Fibroblast of the aortic adventitia (primary cell): ENCODE measurements at regions not wholly inside any gene's neighbourhood (a gene's known extent, or its start where the extent isn't known, plus 50 kb on each side); places are given as distances from the start of the nearest gene placed in this dataset.

ENCODE experiments used
- DNase-seq: peaks from one replicate; pipeline ENCODE4 v3.0.0-alpha.2; 2010; ENCODE audit warnings: low read depth
- H3K4me3 ChIP-seq: 2 replicates; pipeline ENCODE4 v1.5.1; 2011; ENCODE audit warnings: low read depth, mild to moderate bottlenecking, control low read depth, low read length, moderate library complexity
- TF ChIP-seq, protein P1 (sequence below): IDR thresholded peaks from 2 replicates; pipeline ENCODE4 v1.5.1; 2011; ENCODE audit warnings: mild to moderate bottlenecking, low read length, control low read depth, inconsistent platforms; ENCODE audit not compliant: insufficient read depth

DNA sequence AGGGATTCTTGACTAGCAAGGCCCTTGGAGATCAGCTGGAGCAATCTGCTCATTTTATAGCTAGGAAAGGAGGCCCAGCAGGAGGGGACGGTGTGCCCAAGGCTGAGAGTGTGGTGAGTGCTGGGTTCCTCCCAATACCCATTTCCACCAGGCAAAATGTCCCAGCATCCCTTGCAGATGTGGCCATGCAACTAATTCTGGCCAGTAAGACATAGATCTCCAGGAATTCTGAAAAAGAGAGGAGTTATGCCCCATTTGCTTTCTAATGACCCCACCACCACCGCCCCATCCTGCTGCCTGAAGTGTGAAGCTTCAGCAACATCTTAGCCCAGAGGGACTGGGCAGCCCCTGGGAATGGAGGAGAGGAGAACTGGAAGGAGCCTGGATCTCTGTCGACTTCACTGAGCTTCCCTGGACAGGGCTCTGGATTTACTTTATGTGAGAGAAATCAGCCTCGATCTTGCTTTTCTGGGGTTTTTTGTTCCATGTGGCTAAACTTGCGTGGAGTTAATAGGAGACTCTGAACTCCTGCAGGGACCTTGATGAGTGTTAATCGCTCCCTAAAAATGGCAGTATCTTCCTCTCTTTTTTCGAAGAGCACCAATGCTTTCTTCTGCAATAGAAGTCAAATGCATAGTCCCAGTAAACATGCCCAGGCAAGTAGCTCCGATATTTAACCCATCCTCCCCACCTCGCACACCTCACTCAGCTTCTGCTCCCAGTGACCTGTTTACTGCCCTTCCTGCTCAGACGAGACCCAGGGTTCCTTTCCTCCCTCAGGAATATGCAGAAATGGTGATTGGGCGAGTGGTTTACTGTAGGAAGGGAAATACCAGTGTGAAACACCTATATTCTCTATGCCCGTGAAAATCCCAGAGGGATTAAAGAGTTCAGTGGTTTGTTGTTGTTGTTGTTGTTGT lies 127.5 kb upstream of the GPR26 start:
- no peak overlapping the region for H3K4me3 ChIP-seq
- TF ChIP-seq, protein P1, sequence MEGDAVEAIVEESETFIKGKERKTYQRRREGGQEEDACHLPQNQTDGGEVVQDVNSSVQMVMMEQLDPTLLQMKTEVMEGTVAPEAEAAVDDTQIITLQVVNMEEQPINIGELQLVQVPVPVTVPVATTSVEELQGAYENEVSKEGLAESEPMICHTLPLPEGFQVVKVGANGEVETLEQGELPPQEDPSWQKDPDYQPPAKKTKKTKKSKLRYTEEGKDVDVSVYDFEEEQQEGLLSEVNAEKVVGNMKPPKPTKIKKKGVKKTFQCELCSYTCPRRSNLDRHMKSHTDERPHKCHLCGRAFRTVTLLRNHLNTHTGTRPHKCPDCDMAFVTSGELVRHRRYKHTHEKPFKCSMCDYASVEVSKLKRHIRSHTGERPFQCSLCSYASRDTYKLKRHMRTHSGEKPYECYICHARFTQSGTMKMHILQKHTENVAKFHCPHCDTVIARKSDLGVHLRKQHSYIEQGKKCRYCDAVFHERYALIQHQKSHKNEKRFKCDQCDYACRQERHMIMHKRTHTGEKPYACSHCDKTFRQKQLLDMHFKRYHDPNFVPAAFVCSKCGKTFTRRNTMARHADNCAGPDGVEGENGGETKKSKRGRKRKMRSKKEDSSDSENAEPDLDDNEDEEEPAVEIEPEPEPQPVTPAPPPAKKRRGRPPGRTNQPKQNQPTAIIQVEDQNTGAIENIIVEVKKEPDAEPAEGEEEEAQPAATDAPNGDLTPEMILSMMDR, result no peak
- DNase-seq, result no peak

DNA sequence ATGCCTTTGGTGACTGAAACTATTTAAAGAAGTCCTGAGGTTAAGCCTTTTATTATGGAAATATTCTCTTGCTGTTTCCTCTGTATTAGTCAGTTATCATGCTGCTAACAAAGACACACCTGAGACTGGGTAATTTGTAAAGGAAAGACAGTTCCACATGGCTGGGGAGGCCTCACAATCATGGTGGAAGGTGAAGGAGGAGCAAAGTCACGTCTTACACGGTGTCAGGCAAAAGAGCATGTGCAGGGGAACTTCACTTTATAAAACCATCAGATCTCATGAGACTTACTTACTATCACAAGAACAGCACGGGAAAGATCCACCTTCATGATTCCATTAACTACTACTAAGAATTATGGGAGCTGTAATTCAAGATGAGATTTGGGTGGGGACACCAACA lies 121.2 kb upstream of the GPR26 start:
- DNase-seq, result no peak
- no peak overlapping the region for H3K4me3 ChIP-seq
- TF ChIP-seq, protein P1, result no peak

DNA sequence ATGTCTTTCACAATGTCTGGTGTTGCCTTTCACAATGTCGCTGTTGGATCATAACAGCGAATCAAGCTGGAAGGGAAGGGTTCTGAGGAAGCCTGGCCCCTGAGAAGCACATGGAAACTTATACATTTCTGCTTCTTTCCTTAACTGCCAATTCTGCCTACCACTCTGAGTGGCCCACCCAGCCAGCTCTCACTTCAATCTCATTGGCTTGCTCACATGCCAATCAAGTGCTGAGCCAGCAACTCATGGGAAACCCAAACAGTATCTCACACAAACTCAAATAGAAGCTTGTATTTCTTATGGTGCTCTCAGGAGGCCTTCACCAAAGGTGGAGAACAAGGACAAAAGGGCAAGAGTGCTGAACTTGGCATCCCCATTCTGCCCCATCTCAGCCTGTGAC lies 117.4 kb upstream of the GPR26 start:
- no peak overlapping the region for H3K4me3 ChIP-seq
- TF ChIP-seq, protein P1, result no peak
- DNase-seq, result no peak

DNA sequence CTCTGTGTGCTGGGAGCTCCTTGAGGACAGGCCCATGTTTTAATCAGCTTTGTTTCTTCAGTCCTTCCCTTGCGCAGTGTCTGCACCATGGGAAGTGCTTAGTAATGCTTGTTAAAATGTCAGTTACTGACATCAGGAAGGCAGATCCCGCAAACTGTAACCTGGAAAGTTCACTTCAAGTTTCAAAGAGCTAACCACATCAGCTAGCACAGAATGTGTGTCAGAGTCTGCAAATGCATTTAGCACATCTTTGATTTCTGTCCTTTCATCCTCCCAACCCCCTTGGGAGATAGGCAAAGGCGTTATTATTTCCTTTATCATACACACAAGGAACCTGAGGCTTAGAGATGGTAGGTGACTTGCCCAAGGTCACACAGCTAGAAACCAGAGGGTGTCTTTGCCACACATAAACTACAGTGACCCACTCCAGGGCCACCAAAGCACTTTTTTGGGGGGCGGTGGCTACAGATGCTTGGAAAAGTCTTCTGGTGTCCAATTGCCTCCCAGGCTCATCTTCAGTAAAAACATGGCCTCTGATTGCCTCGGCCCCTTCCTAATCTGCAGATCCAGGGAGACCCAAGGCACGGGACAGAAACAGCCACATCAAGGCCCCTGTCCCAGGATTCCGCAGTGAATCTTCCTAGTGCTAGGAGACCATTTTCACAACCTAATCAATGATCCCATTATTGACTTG lies 116.2 kb upstream of the GPR26 start:
- no peak overlapping the region for H3K4me3 ChIP-seq
- TF ChIP-seq, protein P1, result no peak
- no peak for DNase-seq

DNA sequence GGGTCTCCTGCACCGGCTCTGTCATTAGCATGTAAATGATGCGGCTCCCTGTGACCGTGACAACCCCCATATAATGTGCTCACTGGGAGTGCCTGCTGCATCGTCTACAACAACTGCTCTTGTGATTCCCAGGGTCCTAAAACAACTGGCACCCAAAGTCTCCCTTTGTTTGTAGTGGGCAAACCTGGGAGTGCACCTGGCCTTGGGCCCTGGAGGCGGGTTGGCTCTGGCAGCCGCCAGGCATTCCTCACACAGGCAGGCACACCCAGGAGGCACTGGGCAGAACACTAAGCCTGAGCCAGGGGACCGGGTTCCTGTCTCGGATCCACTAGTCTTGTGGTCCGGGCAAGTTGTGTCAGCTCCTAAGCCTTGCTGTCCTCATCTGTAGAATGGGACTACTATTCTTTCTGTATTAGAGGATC lies 115.5 kb upstream of the GPR26 start:
- DNase-seq, result no peak
- TF ChIP-seq, protein P1, result no peak
- no peak overlapping the region for H3K4me3 ChIP-seq

DNA sequence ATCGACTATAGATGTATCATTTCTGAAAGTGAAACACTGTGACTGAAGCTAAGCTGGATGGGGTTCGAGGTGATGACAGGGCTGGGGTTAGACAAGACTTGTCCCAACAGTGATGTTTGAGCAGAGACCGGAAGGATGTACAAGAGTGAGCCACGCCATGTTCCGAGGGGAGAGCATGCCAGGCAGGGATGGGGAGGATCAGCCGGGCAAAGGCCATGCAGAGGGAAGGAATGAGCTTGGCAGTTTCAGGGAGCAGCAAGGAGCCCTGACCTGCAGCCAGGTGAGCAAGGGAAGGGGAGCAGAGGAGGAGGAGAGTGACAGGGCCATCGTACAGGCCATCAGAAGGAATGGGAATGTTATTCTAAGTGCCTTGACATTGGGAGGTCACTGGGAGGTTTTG lies 114.9 kb upstream of the GPR26 start:
- no peak for DNase-seq
- TF ChIP-seq, protein P1, result no peak

More for the DNA sequence above, 114.9 kb upstream of the GPR26 start:
- no peak overlapping the region for H3K4me3 ChIP-seq
